SHP77 (cell line): ENCODE measurements at regions not wholly inside any gene's neighbourhood (a gene's known extent, or its start where the extent isn't known, plus 50 kb on each side); places are given as distances from the start of the nearest gene placed in this dataset.

Experiments used
- DNase-seq, 2 experiments: peaks; one replicate each; lab custom pipeline; 2025; lab: John Stamatoyannopoulos, UW

DNA sequence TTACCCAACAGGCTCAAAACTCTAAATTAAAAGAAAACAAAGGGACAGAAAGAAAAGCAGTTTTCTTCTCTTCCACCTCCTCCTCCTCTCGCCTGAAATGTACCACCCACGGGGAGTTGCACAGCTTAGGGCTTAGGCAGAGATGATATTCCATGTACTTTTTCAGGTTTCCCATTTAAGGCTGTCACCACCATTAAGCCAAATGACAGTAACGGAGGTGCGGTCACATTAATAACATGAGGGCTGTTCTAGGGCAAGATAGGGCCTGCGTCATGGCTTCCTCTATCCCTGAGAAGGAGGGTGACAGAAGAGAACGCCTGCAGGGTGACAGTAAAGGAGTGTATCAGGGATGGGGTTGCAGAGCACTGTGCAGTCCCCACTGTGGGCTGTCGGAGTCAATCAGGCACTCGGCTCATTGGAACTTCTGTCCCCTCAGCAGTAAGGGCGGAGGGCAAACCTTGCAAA, 51.7 kb upstream of the TJP1 start:
- no peak for DNase-seq

DNA sequence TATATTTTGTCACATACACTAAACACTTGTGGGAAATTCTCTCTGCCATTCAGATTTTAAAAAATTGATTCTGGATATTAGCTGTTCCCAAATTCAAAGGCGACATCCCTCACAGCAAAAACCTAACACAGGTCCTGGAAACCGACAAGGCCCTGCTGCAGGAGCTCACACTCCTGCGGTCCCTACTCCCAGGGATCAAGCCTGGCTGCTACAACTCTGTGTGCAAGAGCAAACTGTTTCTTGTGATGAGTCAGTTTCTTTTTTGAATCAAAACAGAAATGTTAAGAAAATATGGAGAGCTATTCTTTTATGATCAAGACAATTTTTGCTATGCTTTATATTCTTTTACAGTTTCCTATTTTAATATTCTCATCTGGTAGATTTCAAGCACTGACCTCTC, 51.0 kb upstream of the TJP1 start:
- DNase-seq: no peak

DNA sequence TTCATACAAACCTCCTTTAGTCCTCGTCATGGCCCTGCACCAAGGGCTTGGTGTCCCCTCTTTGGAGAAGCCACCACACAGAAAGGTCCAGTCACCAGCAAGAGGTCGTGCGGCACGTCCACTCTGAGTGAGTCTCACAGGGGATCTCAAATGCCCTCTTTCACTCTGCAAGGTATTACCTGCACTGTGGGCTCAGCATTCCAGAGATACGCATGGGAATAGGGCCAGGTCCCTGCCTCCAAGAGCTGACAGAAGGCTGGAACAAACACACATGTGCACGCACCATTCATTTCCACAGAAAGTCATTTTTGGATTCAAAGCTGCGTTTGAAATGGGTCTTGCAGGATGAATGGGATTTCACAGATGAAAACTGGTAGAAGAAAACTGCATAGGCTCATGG, 50.4 kb upstream of the TJP1 start:
- DNase-seq: no peak
